HEK293 (cell line): ENCODE measurements at regions not wholly inside any gene's neighbourhood (a gene's known extent, or its start where the extent isn't known, plus 50 kb on each side); places are given as distances from the start of the nearest gene placed in this dataset.

Experiments used
- CTCF ChIA-PET: fragments of 350-600 bp; formaldehyde crosslinking; extraction: SDS; loops from one replicate; lab custom pipeline; 2021; ENCODE audit warnings: antibody characterized with exemption; lab: Yijun Ruan, JAX
- POLR2A ChIA-PET: fragments of 300-600 bp; formaldehyde crosslinking; extraction: SDS; loops from one replicate; lab custom pipeline; 2020; ENCODE audit warnings: antibody characterized with exemption, inconsistent platforms; lab: Yijun Ruan, JAX
- H3K27ac ChIP-seq: fragments of 200-500 bp; sonication (Bioruptor generic); 2 replicates; pipeline ENCODE4 v1.5.1; 2014; ENCODE audit warnings: low read depth, low read length, control low read depth, inconsistent platforms; ENCODE audit errors: extremely low read depth
- H3K36me3 ChIP-seq, 2 experiments: fragments of 200-500 bp in 1 of 2; sonication (Bioruptor generic) in 1 of 2; 1 replicate in 1 of 2; 2 replicates in 1 of 2; pipeline ENCODE4 v1.5.1; 2014 to 2017; ENCODE audit warnings: inconsistent platforms in 2 of 2, low read length in 2 of 2; ENCODE audit not compliant: control insufficient read depth in 2 of 2, insufficient read depth in 1 of 2
- H3K4me1 ChIP-seq: fragments of 200-500 bp; sonication (Bioruptor generic); 2 replicates; pipeline ENCODE4 v1.5.1; 2014; ENCODE audit warnings: mild to moderate bottlenecking, low read length, inconsistent platforms; ENCODE audit not compliant: control insufficient read depth, insufficient read depth
- H3K4me3 ChIP-seq: 2 replicates; pipeline ENCODE4 v1.5.1; 2011; ENCODE audit warnings: low read depth, mild to moderate bottlenecking, control low read depth, low read length, moderate library complexity
- H3K9me3 ChIP-seq: fragments of 200-500 bp; sonication (Bioruptor generic); 2 replicates; pipeline ENCODE4 v1.5.1; 2014; ENCODE audit warnings: low read depth, low read length, inconsistent platforms; ENCODE audit not compliant: control insufficient read depth, insufficient read depth
- BCL11A ChIP-seq: fragments of 450-650 bp; formaldehyde crosslinking; IDR thresholded peaks from 2 replicates; pipeline ENCODE4 v1.5.1; 2016; ENCODE audit warnings: low read depth, missing biosample characterization, missing genetic modification characterization
- MZF1 ChIP-seq: fragments of 450-650 bp; formaldehyde crosslinking; IDR thresholded peaks from 2 replicates; pipeline ENCODE4 v1.5.1; 2017; ENCODE audit warnings: missing biosample characterization, missing genetic modification characterization, borderline replicate concordance
- TRIM28 ChIP-seq: IDR thresholded peaks from 2 replicates; pipeline ENCODE4 v1.6.1; 2011; ENCODE audit warnings: low read length, control low read depth, borderline replicate concordance
- ZNF138 ChIP-seq: fragments of 450-650 bp; formaldehyde crosslinking; IDR thresholded peaks from 2 replicates; pipeline ENCODE4 v1.5.1; 2016; ENCODE audit warnings: missing biosample characterization, missing genetic modification characterization, borderline replicate concordance
- ZNF211 ChIP-seq: fragments of 450-650 bp; formaldehyde crosslinking; IDR thresholded peaks from 2 replicates; pipeline ENCODE4 v1.5.1; 2016; ENCODE audit warnings: low read depth, missing biosample characterization, missing genetic modification characterization
- ZNF239 ChIP-seq: fragments of 450-650 bp; formaldehyde crosslinking; IDR thresholded peaks from 2 replicates; pipeline ENCODE4 v1.5.1; 2016; ENCODE audit warnings: missing biosample characterization, missing genetic modification characterization
- ZNF248 ChIP-seq: fragments of 450-650 bp; formaldehyde crosslinking; IDR thresholded peaks from 2 replicates; pipeline ENCODE4 v1.5.1; 2017; ENCODE audit warnings: missing biosample characterization, missing genetic modification characterization
- ZNF341 ChIP-seq: fragments of 450-650 bp; formaldehyde crosslinking; IDR thresholded peaks from 2 replicates; pipeline ENCODE4; 2016; ENCODE audit warnings: low read depth, missing biosample characterization, missing genetic modification characterization
- ZNF350 ChIP-seq: fragments of 450-650 bp; formaldehyde crosslinking; IDR thresholded peaks from 2 replicates; pipeline ENCODE4 v1.5.0; 2017; ENCODE audit warnings: missing biosample characterization, mild to moderate bottlenecking, missing genetic modification characterization
- ZNF391 ChIP-seq: fragments of 450-650 bp; formaldehyde crosslinking; IDR thresholded peaks from 2 replicates; pipeline ENCODE4 v1.5.1; 2016; ENCODE audit warnings: low read depth, missing biosample characterization, missing genetic modification characterization, borderline replicate concordance
- ZNF510 ChIP-seq: fragments of 450-650 bp; formaldehyde crosslinking; IDR thresholded peaks from 2 replicates; pipeline ENCODE4 v1.5.1; 2018; ENCODE audit warnings: mild to moderate bottlenecking, missing genetic modification characterization, missing biosample characterization; ENCODE audit not compliant: insufficient replicate concordance
- ZNF521 ChIP-seq: fragments of 450-650 bp; formaldehyde crosslinking; IDR thresholded peaks from 2 replicates; pipeline ENCODE4 v1.5.1; 2017; ENCODE audit warnings: missing biosample characterization, mild to moderate bottlenecking, missing genetic modification characterization
- ZNF600 ChIP-seq: fragments of 450-650 bp; formaldehyde crosslinking; IDR thresholded peaks from 2 replicates; pipeline ENCODE4 v1.5.1; 2016; ENCODE audit warnings: missing biosample characterization, missing genetic modification characterization
- ZNF664 ChIP-seq: fragments of 450-650 bp; formaldehyde crosslinking; IDR thresholded peaks from 2 replicates; pipeline ENCODE4 v1.5.1; 2016; ENCODE audit warnings: missing biosample characterization, missing genetic modification characterization
- ZNF747 ChIP-seq: fragments of 450-650 bp; formaldehyde crosslinking; IDR thresholded peaks from 2 replicates; pipeline ENCODE4 v1.5.1; 2016; ENCODE audit warnings: missing biosample characterization, missing genetic modification characterization
- ZNF776 ChIP-seq: fragments of 450-650 bp; formaldehyde crosslinking; IDR thresholded peaks from 2 replicates; pipeline ENCODE4 v1.5.0; 2017; ENCODE audit warnings: missing biosample characterization, missing genetic modification characterization, borderline replicate concordance
- ZNF837 ChIP-seq: fragments of 450-650 bp; formaldehyde crosslinking; IDR thresholded peaks from 2 replicates; pipeline ENCODE4 v1.5.1; 2016; ENCODE audit warnings: missing biosample characterization, missing genetic modification characterization
- ZNF843 ChIP-seq: fragments of 450-650 bp; formaldehyde crosslinking; IDR thresholded peaks from 2 replicates; pipeline ENCODE4 v1.5.1; 2016; ENCODE audit warnings: missing biosample characterization, missing genetic modification characterization
- TF ChIP-seq, protein P1 (sequence below): fragments of 450-650 bp; formaldehyde crosslinking; optimal IDR thresholded peaks from 2 replicates; pipeline ENCODE3; 2016; ENCODE audit warnings: missing biosample characterization, mild to moderate bottlenecking, missing genetic modification characterization
- TF ChIP-seq, protein P2 (sequence below): fragments of 450-650 bp; formaldehyde crosslinking; IDR thresholded peaks from 2 replicates; pipeline ENCODE4 v1.5.1; 2017; ENCODE audit warnings: missing biosample characterization, mild to moderate bottlenecking, missing genetic modification characterization, moderate library complexity
- TF ChIP-seq, protein P3 (sequence below): fragments of 450-650 bp; formaldehyde crosslinking; IDR thresholded peaks from 2 replicates; pipeline ENCODE4 v1.5.1; 2016; ENCODE audit warnings: missing biosample characterization, missing genetic modification characterization, low read depth
- TF ChIP-seq, protein P4 (sequence below): fragments of 450-650 bp; formaldehyde crosslinking; IDR thresholded peaks from 2 replicates; pipeline ENCODE4 v1.5.1; 2016; ENCODE audit warnings: missing biosample characterization, missing genetic modification characterization

GRCh38 chr1:83742446-83742845 lies 256.5 kb downstream of the TTLL7 start:
- Histone ChIP-seq H3K4me1 (no peaks in the 10 kb centered on the region), H3K27ac (no peak overlapping the region), H3K4me3 (no peak overlapping the region), H3K36me3 (no peaks in the 10 kb centered on the region), H3K9me3 (no peaks in the 10 kb centered on the region)
- TF ChIP-seq, protein P1, sequence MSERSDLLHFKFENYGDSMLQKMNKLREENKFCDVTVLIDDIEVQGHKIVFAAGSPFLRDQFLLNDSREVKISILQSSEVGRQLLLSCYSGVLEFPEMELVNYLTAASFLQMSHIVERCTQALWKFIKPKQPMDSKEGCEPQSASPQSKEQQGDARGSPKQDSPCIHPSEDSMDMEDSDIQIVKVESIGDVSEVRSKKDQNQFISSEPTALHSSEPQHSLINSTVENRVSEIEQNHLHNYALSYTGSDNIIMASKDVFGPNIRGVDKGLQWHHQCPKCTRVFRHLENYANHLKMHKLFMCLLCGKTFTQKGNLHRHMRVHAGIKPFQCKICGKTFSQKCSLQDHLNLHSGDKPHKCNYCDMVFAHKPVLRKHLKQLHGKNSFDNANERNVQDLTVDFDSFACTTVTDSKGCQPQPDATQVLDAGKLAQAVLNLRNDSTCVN (tag by site-specific recombination), result no peak
- TF ChIP-seq ZNF510 (tag by site-specific recombination) (no peak), ZNF600 (no peak), ZNF248 (no peak), ZNF350 (tag by site-specific recombination) (no peak), ZNF341 (tag by site-specific recombination) (no peak), TRIM28 (no peak), ZNF138 (tag by site-specific recombination) (no peak), BCL11A (tag by site-specific recombination) (no peak), ZNF239 (no peak), MZF1 (tag by site-specific recombination) (no peak), ZNF843 (tag by site-specific recombination) (no peak), ZNF391 (no peak), ZNF747 (tag by site-specific recombination) (no peak), ZNF664 (tag by site-specific recombination) (no peak)
- TF ChIP-seq, protein P2, sequence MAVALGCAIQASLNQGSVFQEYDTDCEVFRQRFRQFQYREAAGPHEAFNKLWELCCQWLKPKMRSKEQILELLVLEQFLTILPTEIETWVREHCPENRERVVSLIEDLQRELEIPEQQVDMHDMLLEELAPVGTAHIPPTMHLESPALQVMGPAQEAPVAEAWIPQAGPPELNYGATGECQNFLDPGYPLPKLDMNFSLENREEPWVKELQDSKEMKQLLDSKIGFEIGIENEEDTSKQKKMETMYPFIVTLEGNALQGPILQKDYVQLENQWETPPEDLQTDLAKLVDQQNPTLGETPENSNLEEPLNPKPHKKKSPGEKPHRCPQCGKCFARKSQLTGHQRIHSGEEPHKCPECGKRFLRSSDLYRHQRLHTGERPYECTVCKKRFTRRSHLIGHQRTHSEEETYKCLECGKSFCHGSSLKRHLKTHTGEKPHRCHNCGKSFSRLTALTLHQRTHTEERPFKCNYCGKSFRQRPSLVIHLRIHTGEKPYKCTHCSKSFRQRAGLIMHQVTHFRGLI (tag by site-specific recombination), result no peak
- TF ChIP-seq, protein P3, sequence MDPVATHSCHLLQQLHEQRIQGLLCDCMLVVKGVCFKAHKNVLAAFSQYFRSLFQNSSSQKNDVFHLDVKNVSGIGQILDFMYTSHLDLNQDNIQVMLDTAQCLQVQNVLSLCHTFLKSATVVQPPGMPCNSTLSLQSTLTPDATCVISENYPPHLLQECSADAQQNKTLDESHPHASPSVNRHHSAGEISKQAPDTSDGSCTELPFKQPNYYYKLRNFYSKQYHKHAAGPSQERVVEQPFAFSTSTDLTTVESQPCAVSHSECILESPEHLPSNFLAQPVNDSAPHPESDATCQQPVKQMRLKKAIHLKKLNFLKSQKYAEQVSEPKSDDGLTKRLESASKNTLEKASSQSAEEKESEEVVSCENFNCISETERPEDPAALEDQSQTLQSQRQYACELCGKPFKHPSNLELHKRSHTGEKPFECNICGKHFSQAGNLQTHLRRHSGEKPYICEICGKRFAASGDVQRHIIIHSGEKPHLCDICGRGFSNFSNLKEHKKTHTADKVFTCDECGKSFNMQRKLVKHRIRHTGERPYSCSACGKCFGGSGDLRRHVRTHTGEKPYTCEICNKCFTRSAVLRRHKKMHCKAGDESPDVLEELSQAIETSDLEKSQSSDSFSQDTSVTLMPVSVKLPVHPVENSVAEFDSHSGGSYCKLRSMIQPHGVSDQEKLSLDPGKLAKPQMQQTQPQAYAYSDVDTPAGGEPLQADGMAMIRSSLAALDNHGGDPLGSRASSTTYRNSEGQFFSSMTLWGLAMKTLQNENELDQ (tag by site-specific recombination), result no peak
- POLR2A ChIA-PET, result no interaction called here
- CTCF ChIA-PET, result interaction anchor here (0.6 kb wide), 1 partner anchor 88 kb away, joined by 3 read pairs; no protein-coding TSS in a partner anchor

DNA sequence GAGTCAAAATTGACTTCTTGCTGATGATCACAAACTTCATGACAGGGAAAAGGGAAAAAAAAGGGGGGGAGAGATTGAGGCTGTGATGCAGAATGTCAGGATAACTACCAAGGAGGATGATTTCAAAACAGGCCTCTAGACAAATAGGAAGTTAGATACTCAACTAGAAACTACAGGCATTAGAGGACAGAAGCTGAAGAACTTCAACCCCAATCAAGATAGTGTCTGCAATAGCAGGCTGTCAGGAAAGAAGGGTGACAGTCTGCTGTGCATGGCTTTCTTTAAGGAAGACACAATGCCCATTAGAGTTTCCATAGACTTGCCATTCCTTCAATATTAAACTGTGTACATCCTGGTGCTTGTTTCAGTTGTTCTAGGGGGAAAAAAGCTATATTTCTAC lies 257.2 kb downstream of the TTLL7 start:
- TF ChIP-seq ZNF211 (tag by site-specific recombination) (no peak), ZNF776 (no peak), ZNF837 (no peak), ZNF521 (tag by site-specific recombination) (no peak)
- TF ChIP-seq, protein P4, sequence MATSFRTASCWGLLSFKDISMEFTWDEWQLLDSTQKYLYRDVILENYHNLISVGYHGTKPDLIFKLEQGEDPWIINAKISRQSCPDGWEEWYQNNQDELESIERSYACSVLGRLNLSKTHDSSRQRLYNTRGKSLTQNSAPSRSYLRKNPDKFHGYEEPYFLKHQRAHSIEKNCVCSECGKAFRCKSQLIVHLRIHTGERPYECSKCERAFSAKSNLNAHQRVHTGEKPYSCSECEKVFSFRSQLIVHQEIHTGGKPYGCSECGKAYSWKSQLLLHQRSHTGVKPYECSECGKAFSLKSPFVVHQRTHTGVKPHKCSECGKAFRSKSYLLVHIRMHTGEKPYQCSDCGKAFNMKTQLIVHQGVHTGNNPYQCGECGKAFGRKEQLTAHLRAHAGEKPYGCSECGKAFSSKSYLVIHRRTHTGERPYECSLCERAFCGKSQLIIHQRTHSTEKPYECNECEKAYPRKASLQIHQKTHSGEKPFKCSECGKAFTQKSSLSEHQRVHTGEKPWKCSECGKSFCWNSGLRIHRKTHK (tag by site-specific recombination), result no peak
- TF ChIP-seq, all 188 proteins: peak for 0
- CTCF ChIA-PET, result interaction anchor here (0.6 kb wide), 1 partner anchor 87 kb away, joined by 3 read pairs; no protein-coding TSS in a partner anchor

More for the DNA sequence above, 257.2 kb downstream of the TTLL7 start:
- Histone ChIP-seq H3K27ac (no peak overlapping the region), H3K4me1 (no peaks in the 10 kb centered on the region), H3K4me3 (no peak overlapping the region), H3K9me3 (no peaks in the 10 kb centered on the region), H3K36me3 (no peaks in the 10 kb centered on the region)
- POLR2A ChIA-PET, result interaction anchor here (0.5 kb wide), 1 partner anchor 12 kb away, joined by 3 read pairs; no protein-coding TSS in a partner anchor
